ACC112 (cell line): ENCODE measurements at regions not wholly inside any gene's neighbourhood (a gene's known extent, or its start where the extent isn't known, plus 50 kb on each side); places are given as distances from the start of the nearest gene placed in this dataset.

Experiments used
- H2AFZ ChIP-seq: fragments of 200-600 bp; sonication (generic); one replicate; pipeline ENCODE4 v1.6.0; 2017; ENCODE audit warnings: antibody characterized with exemption, low read length; ENCODE audit not compliant: unreplicated experiment
- H3K27ac ChIP-seq: fragments of 200-600 bp; sonication (generic); 2 replicates; pipeline ENCODE4 v1.5.1; 2014; ENCODE audit warnings: low read depth, mild to moderate bottlenecking, antibody characterized with exemption, low read length, moderate library complexity
- H3K27me3 ChIP-seq: fragments of 200-600 bp; sonication (generic); 2 replicates; pipeline ENCODE4 v1.6.1; 2014; ENCODE audit warnings: mild to moderate bottlenecking, antibody characterized with exemption, low read length, moderate library complexity, mixed read lengths; ENCODE audit not compliant: insufficient read depth
- H3K36me3 ChIP-seq: fragments of 200-600 bp; sonication (generic); 2 replicates; pipeline ENCODE4 v1.6.1; 2016; ENCODE audit warnings: mild to moderate bottlenecking, antibody characterized with exemption, low read length, moderate library complexity, mixed read lengths; ENCODE audit not compliant: insufficient read depth
- H3K4me1 ChIP-seq: fragments of 200-600 bp; sonication (generic); one replicate; pipeline ENCODE4 v1.6.1; 2016; ENCODE audit warnings: low read length, mixed read lengths; ENCODE audit not compliant: insufficient read depth, unreplicated experiment, control insufficient read depth
- H3K4me3 ChIP-seq: fragments of 200-600 bp; sonication (generic); 2 replicates; pipeline ENCODE4 v1.5.1; 2014; ENCODE audit warnings: mild to moderate bottlenecking, low read depth, low read length
- H3K79me2 ChIP-seq: fragments of 200-600 bp; sonication (generic); one replicate; pipeline ENCODE4 v1.6.0; 2016; ENCODE audit warnings: low read length; ENCODE audit not compliant: control insufficient read depth, unreplicated experiment, insufficient read depth

DNA sequence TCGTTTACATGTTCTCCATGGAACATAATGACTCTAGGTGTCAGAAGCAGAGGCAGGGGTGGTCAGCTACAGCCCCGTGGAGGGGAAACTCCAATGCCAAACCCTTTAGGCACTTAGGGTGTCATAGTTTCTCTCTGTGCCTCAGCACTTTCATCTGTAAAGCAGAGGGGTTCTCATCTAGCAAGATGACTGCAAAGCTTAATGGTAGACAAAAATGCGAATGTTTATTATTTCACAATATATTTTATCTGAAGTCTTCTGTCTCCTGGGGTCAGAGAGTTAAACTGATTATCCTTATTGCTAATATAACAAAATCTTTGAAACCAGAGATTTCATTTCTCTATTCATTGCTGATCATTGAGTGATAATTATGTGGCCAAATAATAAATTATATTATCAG, 522.5 kb downstream of the TSN start:
- Histone ChIP-seq H3K27ac (no peak overlapping the region), H2AFZ (no peak overlapping the region), H3K79me2 (no peaks in the 10 kb centered on the region)

GRCh38 chr2:122300758-122301157, 545.3 kb downstream of the TSN start:
- H3K4me1 ChIP-seq: no peaks in the 10 kb centered on the region
- H3K27ac ChIP-seq: no peak overlapping the region
- no peaks in the 10 kb centered on the region for H3K79me2 ChIP-seq
- no peaks in the 10 kb centered on the region for H3K27me3 ChIP-seq
- no peak overlapping the region for H3K4me3 ChIP-seq
- no peak overlapping the region for H2AFZ ChIP-seq
- H3K36me3 ChIP-seq: no peaks in the 10 kb centered on the region

More for the DNA sequence above, 522.5 kb downstream of the TSN start:
- Histone ChIP-seq H3K4me1 (no peaks in the 10 kb centered on the region), H3K36me3 (no peaks in the 10 kb centered on the region), H3K4me3 (no peak overlapping the region), H3K27me3 (no peaks in the 10 kb centered on the region)

- Histone ChIP-seq H3K27me3 (no peaks in the 10 kb centered on the region), H3K4me3 (no peak overlapping the region), H2AFZ (no peak overlapping the region), H3K79me2 (no peaks in the 10 kb centered on the region), H3K36me3 (no peaks in the 10 kb centered on the region), H3K4me1 (no peaks in the 10 kb centered on the region), H3K27ac (no peak overlapping the region)
These were observed 552.3 kb downstream of the TSN start for GRCh38 chr2:122307763-122308162.

DNA sequence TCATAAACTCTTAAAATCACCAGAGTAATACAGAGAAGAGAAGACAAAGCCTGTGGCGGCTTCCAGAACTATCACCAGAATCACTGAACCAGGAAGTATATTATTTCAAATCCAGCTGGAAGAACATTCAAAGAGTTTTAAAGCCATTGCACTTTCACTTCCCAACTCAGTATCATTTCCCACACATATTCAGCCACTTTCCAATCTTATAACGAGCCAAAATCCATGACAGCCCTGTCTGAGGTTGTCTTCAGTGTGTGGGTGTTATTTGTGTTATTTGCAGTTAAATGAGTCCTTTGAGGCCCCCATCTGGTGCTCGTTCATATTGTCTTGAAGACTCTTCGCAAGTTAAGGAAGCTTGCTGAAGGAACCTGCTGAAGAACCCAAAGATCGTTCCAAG, 559.9 kb downstream of the TSN start:
- Histone ChIP-seq H3K4me1 (no peaks in the 10 kb centered on the region), H3K4me3 (no peak overlapping the region), H3K27me3 (no peaks in the 10 kb centered on the region), H3K36me3 (no peaks in the 10 kb centered on the region), H3K27ac (no peak overlapping the region), H3K79me2 (no peaks in the 10 kb centered on the region), H2AFZ (no peak overlapping the region)

DNA sequence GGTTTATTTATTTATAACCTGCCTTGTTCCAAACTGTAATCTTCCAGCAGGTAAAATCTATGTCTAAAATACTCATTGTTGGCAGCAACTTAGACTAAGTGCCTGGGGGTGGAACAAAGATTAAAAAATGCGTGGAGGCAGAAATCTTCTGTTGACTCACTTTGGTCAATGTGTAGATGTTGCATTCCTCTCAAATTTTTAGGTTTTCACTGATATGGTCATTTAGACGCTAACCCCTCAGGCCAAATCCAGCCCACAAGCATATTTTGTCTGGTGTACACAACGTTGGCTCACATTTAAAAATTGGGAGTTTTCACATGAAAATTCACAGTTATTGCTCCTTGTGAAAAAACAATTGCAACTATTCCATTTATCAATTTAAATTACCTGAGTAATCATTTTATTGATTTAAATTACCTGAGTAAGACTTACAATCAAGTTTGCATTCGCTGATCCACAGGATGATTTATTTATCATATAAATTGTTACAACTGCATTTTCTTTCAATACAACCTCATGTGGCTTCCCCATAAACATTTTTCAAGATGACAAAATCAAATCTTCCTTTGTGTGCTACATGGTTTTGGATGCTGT, 564.2 kb downstream of the TSN start:
- Histone ChIP-seq H3K4me1 (no peaks in the 10 kb centered on the region), H3K27ac (no peak overlapping the region), H3K27me3 (no peaks in the 10 kb centered on the region), H3K36me3 (no peaks in the 10 kb centered on the region), H2AFZ (no peak overlapping the region), H3K4me3 (no peak overlapping the region), H3K79me2 (no peaks in the 10 kb centered on the region)

GRCh38 chr2:122322815-122323214, 567.4 kb downstream of the TSN start:
- Histone ChIP-seq H3K79me2 (no peaks in the 10 kb centered on the region), H3K27ac (no peak overlapping the region), H3K4me1 (no peaks in the 10 kb centered on the region), H3K27me3 (no peaks in the 10 kb centered on the region), H3K4me3 (no peak overlapping the region), H2AFZ (no peak overlapping the region), H3K36me3 (no peaks in the 10 kb centered on the region)

DNA sequence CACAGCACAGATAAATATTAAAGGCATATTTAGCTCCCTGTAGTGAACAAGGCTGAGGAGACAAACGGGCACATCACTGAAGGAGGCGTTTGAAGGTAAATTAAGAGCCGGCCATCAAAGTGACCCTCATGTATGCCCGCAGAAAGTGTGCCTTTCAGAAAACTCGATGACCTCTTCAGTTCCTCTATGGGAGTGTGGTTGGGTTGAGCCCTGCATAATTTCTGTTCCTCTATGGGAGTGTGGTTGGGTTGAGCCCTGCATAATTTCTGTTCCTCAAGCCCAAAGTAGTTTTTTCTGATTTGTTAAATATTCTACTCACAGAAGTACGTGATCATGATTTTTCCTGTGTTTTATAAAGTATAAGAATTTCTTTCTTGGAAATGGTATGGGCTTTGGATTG, 568.5 kb downstream of the TSN start:
- Histone ChIP-seq H3K4me3 (no peak overlapping the region), H3K79me2 (no peaks in the 10 kb centered on the region), H2AFZ (no peak overlapping the region), H3K4me1 (peaks cover under 1% of the 10 kb centered on the region), H3K27ac (no peak overlapping the region), H3K36me3 (no peaks in the 10 kb centered on the region), H3K27me3 (no peaks in the 10 kb centered on the region)

DNA sequence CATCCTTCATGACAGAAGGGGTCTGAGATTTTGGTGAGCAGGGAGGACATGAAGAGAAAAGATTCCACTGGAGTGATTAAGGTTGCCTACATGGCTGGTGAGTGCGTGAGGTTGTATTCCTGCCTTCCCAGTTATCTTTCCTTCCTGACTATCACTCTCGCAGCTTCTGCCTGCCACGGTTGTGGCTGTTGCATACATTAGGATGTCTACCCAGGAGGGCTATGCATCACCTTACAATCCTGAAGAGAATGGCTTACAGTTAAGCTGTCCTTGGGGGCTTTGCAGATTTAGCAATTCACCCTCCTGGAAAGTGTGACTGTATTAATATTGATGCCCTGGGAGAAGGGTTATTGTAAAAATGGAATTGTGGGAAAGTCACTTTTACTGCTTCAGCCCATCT, 571.0 kb downstream of the TSN start:
- H2AFZ ChIP-seq: no peak overlapping the region
- H3K27ac ChIP-seq: no peak overlapping the region
- no peaks in the 10 kb centered on the region for H3K36me3 ChIP-seq
- H3K4me1 ChIP-seq: peaks cover 8% of the 10 kb centered on the region
- H3K79me2 ChIP-seq: no peaks in the 10 kb centered on the region
- no peaks in the 10 kb centered on the region for H3K27me3 ChIP-seq
- H3K4me3 ChIP-seq: no peak overlapping the region

DNA sequence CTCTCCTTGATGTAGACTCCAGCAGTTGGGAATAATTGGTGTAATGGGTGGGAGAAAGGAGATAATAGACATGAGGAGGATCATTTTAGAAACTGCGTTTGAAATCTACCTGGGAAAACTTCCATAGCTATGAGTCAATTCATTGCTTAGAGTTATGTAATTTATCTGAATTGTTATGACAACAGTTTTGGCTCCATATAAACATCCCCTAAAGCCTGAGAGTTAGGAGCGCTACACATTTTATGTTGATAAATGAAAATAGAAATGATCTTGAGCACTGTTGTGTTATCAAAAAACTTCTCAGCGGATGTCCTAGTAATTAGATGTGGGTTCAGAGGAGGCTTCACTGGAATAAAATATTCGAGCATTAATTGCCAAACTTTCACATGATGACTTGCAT, 573.4 kb downstream of the TSN start:
- no peak overlapping the region for H2AFZ ChIP-seq
- H3K27me3 ChIP-seq: no peaks in the 10 kb centered on the region
- H3K79me2 ChIP-seq: no peaks in the 10 kb centered on the region

GRCh38 chr2:122329278-122329677, 573.8 kb downstream of the TSN start:
- Histone ChIP-seq H2AFZ (no peak overlapping the region), H3K27ac (no peak overlapping the region), H3K4me3 (no peak overlapping the region), H3K27me3 (no peaks in the 10 kb centered on the region), H3K4me1 (peaks cover 8% of the 10 kb centered on the region), H3K36me3 (no peaks in the 10 kb centered on the region), H3K79me2 (no peaks in the 10 kb centered on the region)

More for the DNA sequence above, 573.4 kb downstream of the TSN start:
- H3K27ac ChIP-seq: no peak overlapping the region
- H3K4me3 ChIP-seq: no peak overlapping the region
- H3K4me1 ChIP-seq: peaks cover 8% of the 10 kb centered on the region
- no peaks in the 10 kb centered on the region for H3K36me3 ChIP-seq

DNA sequence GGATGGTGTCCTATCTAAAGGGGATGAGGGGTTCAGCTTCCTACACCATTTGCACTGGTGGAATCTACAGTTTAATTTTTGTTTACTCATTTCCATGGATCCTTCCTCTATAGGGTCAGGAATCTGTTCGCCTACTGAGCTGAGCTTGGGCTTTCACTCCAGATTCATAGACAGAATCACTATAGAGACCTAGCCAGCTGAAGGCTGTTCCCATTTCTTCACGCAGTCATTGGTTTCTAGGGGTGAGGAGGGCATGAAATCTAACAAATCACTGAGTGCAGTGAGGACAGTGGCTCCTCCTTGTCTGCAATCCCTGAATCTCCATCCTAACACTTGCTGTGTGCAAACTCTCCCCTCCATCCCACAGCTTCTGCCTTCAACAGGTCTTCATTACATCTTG, 578.5 kb downstream of the TSN start:
- H3K79me2 ChIP-seq: no peaks in the 10 kb centered on the region
- H3K4me1 ChIP-seq: peaks cover 7% of the 10 kb centered on the region
- no peak overlapping the region for H3K4me3 ChIP-seq
- no peaks in the 10 kb centered on the region for H3K36me3 ChIP-seq
- no peak overlapping the region for H3K27ac ChIP-seq
- H3K27me3 ChIP-seq: no peaks in the 10 kb centered on the region
- no peak overlapping the region for H2AFZ ChIP-seq
